HuH-7.5 (cell line): ENCODE measurements at regions not wholly inside any gene's neighbourhood (a gene's known extent, or its start where the extent isn't known, plus 50 kb on each side); places are given as distances from the start of the nearest gene placed in this dataset.
A peak's percentile ranks its signal among the peaks of the same experiment; 100 is the strongest.

ENCODE experiments used
- DNase-seq: peaks from one replicate; pipeline ENCODE4 v3.0.0; 2011; ENCODE audit warnings: low spot score

DNA sequence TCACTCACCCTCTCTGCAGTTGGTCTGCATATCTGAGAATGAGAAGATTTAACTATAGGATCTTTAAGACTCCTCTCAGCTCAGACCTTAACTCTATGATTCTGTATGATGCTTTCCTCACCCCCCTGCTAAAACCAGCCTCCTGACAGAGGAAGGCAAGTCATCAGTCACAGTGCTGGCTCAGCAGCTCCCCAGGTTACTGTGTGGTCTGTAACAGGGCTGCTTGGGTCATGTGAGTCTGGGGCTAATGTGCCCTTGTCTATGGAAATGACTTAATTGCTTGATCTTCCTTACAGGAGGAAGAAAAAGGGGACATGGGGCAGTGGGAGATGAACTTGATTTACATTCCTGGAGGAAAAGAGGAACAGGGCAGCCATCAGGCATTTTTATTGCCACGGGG, 625.6 kb downstream of the PTPRU start:
- DNase-seq = no peak

DNA sequence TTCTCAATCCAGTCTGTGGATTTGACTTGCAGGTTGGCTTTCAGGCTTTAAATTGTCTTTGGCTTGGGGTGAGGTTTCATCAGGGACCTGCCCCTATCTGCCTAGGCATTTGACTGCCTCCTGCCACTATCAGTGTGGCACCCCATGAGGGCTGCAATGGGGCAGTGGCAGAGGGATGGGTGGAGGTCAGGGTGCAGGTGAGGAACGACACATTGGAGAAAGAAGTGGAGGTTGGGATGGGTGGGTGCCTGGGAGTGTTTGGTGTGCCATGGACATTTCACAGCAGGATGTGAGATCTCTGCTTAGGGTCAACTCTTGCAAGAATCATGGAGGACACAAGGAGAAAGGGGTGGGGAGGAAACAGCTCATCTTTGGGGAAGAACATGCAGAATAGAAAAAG, 625.1 kb downstream of the PTPRU start:
- DNase-seq = no peak

DNA sequence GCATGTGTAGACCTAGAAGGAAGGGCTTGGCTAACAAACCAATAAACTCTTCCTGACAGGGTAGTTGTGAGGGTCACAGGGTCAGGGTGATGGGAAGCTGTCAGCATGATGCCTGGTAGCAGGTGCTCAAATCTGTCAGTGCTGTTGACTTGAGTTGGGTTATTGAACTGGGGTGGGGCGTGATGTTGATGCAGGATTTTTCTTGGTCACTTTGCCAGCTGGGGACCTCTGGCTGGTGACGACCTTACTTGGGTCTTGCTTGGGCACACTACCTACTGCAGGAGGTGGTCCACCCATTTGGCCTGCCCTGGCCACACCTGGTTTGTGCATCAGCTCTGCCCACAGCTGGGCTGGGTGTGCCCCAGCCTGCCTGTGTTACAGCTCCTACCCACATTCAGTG, 624.4 kb downstream of the PTPRU start:
- no peak for DNase-seq

DNA sequence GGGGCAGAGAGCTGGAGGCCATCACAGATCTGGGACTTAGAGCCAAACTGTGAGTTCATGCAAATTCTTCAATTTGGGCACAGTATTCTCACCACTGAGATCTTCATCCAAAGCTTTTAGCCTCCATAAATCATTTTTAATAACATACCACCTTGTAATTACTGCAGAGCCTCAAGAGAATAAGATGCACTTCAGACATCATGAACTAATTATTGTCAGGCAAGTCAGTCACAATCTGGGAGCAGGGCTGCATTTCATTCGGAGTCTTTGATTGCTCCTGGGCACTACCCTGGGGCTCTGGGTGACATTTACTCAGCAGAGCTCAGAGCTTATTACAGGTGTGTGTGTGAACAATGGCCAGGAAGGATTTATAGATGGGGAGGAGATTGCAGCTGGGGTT, 623.7 kb downstream of the PTPRU start:
- DNase-seq = no peak

DNA sequence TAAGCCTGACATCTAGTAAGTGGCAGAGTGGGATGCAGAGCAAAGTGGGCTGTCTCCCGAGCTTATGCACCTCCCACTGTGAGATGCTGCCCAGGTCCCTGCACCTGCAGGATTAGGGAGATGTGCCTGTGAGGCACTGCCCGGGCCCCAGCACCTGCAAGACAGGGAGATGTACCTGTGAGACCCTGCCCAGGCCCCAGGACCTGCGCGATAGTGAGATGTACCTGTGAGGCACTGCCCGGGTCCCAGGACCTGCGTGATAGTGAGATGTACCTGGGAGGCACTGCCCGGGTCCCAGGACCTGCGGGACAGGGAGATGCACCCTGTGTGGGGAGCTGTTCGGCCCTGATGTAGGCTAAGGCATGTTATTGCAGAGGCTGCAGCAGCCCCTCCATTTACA, 622.8 kb downstream of the PTPRU start:
- no peak for DNase-seq

DNA sequence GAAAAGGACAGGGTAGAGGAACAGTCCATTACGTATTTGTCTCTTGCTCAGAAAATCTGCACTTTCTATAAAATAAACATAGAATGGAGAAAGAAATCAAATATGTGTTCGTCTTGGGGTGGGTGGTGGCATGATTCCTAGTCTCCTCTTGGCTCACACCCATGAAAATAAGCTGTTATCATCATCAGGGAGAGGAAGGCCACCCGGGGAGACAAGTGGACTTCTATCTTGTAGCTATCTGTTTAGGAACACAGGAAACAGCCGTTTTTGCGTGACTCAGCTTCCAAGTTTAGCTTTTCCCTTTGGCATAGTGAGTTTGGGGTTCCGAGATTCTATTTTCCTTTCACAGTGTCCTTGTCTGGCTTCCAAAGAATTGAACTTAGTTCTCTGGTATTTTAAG, 622.3 kb downstream of the PTPRU start:
- no peak for DNase-seq

DNA sequence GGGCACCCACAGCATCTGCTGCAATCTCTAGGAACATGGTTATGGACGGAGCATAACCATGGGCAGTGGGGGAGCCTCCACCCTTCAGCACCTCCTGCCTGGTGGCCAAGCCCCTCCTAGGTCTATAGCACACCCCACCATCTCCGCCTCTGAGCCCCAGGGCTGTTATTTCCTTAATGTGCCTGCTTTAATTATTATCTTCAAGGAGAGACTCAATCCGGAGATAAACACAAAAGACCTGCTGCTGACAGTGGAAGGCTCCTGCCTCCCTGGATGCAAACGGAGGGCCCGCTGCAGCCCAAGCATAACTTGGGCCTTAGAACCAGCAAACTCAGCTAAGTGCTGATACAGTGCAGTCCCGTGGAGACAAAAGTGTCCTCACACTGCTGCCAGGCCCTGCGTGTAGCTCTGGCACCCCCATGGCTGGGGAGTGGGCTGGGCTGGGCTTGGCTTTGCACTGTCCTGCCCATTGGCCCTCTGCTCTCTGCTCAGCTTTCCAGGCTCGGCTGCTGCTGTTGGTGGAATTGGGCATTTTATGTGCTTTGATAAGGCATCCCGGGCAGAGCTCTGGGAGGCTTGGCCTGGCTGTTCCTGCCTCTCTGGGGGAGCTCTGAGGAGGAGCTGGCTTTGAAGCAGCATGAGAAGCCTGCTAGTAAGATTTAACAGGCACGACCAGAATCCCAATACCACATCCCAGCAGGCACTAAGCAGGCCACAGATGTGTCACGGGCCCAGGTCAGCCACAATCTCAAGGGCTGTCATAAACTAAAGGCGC, 620.2 kb downstream of the PTPRU start:
- no peak for DNase-seq

DNA sequence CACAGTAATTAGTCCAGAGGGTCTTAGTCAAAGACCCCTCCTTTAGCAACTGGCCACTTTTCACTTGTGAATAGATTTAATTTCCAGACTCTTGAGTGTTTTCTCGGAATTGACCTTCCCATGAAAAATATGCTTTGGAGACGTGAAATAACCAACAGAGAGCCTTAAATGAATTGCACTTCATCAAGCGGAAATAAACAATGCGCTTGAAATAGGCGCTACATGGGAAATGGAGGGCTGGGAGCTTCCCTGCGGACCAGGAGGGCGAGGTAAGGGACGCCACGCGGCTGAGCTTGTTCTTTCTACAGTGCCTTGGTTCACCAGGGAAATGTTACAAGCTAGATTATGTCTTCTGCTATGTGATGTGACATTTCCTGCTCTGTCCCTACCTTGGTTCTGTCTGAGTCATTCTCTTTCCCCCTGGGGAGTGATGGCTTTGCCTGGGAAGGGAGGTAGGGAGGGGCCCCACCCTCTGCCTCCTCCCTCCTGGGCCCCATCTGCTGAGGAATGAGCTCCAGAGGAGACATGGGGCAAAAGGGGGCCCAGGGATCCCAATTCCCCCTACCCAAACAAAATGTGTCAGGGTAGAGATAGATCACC, 619.3 kb downstream of the PTPRU start:
- no peak for DNase-seq

DNA sequence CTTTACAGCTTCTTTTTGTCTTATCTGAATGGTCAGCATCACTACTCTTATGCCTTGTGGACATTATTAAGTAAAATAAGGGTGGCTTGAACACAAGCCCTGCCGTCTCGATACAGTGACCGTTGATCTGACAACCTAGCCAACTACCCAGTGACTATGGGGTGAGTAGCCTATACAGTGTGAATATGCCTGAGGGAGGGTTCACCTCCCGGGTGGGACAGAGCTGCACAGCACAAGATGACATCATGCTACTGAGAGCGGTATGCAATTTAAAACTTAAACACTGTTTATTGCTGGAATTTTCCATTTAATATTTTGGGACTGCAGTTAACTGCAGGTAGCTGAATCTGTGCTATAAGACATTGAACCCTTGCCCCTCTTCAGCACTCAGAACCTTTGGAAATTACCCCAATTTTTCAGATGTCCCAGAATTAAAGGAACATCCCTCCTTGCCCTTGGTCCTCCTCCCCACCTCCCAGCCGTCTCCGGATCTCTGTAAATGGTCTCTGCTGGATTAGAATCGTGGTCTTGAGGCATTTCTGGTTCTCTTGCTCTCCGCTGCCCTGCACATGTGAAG, 618.5 kb downstream of the PTPRU start:
- DNase-seq = no peak

DNA sequence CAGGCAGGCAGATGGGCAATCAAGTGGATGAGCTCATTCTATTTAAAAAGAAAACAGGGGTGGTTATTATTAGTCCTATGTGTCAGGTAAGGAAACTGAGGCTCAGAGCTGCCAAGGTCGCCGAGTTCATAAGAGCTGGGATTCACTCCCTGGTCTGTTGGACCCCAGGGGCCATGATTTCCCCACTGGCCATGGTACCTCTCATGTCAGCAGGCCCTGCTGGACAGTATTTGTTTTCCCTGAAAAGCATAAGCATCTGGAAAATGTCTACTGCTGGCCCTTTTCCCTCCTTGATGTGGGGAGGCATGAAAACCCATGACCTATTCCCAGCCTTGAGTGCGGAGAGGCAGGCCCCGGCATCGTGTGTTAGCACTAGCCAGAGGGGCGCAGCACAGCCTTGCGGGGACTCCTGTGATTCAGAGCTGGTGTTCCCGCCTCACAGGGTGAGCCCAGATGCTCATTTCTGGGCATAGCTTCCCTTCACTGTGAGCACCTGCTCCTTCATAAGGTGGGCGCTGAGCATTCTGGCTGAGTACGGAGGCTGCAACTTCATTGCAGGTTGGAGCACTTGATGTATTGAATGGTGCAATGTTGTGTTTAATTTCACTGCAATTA, 617.5 kb downstream of the PTPRU start:
- DNase-seq = no peak

DNA sequence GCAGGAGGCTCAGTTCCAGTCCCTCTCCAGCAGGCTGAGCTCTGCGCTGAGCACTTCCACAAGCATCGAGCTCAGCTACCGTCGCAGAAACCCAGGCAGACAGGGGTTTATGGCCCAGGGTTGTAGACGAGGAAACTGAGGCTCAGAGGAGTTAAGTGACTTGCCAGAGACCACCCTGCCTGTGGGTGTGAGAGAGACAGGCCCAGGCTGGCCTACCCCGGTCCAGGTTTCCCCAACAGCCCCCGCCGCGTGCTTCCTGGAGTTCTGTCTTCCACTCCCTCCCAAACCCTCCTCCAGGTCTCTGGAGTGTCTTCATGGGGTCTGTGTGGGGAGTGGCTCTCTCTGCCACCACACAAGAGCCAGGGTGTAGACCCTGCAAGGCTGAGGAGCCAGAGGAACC, 615.9 kb downstream of the PTPRU start:
- no peak for DNase-seq

DNA sequence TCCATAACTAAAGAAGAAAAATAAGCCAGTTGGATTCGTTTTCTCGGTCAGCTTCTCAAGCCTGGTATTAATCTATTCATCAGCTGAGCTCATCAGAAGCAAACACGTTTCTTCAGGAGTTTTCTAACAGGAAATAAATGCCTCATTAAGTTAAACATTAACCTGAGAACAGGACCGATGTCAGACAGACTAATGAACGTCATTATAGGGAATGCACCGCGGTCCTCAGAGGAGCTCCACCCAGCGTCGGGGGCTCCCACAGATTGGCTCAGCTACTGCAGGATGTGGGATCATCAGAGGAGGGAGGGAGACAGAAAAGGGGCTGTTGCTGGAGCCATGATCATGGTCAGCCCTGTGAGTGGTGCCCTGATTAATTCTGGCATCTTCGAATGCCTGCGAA, 615.4 kb downstream of the PTPRU start:
- DNase-seq = no peak

DNA sequence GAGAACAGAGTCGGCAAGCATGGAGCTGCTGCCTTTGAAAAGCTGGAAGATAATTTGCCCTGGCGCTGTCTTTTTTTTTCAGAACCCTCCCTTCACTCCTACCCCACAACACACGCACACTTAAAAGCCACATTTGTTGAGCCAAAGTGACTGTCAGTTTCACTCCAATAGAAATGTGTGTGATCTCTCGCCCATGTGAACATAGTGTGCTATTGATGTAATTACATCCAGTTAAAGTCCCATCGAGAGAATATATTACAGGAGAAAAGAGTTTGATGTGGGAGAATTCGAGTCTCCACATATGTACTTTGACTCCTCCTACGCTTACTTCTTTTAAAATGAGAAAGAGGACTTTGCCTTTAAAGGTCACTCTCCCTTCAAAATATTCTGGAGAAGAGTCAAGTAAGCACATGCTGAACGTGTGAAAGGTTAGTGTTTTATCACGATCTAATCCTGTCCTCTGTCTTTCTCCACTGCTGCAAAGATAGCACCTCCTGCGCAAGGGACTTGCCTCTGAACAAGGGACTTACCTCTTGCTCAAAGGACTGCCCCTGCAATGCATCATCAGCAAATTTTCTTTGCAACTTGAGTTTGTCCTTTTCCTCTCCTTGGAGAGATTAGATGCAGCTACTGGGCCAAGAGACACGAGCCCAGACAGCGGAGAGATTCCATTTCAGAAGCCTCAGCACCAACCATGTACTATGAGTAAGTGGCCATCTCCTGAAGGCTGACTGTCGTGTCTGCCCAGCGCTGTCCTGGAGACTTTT, 613.9 kb downstream of the PTPRU start:
- DNase-seq = no peak

DNA sequence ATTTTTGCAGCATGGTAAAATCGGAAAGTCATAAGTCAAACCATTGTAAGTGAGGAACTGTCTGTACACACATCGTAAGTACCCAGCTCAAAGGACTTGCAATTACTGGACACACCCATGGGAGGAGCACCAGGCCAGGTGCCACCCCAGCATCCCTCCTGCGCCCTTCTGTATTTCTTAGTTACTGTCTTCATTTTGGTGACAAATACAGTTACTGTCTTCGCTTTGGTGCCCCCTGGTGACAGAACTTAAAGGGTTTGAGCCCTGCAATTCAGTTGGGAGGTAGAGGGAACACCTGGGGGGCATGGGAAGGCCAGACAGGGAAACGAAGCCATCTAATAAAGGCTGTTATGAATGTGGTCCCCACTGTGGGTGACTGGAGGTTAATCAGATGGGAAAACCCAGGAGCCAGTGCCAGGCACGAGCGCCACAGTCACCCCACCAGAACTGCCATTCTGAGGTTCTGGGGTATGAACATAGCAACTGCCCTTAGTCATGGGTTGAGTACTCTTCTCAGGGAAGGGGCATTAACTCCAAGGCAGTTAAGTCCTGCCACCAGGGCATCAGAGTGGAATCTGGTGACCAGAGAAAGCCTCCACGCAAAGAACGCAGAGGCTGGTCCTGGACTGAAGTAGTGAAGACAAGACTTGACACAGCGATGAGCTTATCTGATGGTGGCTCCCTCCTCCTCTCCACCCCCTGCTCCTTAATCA, 612.9 kb downstream of the PTPRU start:
- DNase-seq = peak; percentile 15

DNA sequence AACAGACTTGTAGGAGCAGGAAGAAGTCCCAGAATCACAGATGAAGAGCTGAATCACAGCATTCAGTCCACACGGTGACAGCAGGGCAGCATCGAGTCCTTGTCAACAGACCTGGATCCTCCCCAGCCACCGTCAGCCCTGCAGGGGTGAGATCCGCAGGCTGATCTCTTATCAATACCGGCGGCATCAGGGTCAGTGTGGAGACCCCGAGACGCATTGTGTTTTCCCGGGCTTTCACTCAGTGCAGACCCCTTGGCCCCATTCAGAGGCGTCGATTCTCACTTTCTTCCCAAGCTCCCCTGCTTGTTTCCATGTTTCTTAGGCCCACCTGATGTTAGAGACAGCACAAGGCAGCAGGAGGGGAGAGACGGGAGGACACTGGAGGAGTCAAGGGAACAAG, 609.6 kb downstream of the PTPRU start:
- DNase-seq = no peak

DNA sequence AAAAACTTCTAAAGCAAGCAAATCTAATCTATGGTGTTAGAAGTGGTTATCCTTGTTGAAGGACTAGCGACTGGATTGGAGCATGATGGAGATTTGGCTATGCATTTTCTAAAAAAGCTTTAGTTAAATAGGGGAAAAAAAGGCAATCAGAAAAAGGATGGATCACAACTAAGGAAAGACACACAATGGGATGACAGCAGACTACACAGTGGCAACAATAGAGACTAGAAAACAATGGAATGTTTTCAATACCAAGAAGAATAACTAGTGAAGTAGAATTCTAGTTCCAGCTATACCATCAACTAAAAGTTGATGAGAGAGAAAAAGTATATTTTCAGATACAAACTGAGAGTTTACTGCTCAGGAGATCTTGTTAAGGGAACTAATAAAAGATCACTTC, 605.8 kb downstream of the PTPRU start:
- DNase-seq = no peak

DNA sequence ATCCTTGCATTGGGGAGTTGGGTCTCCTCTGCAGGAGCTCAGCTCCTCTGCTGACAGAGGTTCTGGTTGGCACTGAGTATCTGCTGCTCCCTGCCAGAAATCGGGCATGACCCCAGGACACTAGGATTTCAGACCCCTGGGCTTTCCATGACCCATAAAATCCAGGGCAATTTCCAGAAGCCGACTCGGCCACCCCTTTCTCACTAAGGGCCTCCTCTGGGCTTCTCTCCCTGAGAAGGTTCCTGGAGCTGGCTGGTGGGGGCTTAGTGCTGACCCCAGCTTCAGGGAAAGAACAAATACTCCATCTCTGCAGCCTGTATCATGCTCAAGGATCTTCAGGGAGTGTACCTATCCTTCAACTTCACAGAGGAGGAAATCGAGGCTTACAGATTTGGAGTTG, 603.4 kb downstream of the PTPRU start:
- no peak for DNase-seq

DNA sequence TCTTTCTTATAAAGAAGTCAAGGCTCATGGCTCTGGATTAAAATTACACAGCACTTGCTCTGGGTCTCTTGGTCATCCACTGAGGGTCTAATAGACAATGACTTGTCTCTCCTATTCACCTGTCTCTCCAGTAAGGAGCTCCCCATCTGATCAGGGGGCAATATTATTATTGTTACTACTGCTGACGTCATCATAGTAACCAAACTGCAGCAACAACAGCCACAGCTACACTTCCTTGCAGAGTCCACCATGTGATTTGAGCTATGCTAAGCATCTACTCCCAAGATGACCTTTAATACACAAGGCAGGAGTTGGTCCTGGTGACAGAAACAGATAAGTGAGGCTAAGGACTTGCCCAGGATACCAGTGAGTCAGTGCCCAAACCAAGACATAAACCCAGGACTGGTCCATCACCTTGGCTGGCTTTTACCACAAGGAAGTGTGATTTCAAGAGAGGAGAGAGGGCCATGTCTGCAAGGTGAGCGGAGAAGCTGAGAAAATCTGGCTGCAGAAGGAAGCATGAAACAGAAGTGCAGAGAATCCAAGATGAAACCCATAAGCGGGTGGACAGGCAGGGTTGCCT, 602.5 kb downstream of the PTPRU start:
- no peak for DNase-seq

DNA sequence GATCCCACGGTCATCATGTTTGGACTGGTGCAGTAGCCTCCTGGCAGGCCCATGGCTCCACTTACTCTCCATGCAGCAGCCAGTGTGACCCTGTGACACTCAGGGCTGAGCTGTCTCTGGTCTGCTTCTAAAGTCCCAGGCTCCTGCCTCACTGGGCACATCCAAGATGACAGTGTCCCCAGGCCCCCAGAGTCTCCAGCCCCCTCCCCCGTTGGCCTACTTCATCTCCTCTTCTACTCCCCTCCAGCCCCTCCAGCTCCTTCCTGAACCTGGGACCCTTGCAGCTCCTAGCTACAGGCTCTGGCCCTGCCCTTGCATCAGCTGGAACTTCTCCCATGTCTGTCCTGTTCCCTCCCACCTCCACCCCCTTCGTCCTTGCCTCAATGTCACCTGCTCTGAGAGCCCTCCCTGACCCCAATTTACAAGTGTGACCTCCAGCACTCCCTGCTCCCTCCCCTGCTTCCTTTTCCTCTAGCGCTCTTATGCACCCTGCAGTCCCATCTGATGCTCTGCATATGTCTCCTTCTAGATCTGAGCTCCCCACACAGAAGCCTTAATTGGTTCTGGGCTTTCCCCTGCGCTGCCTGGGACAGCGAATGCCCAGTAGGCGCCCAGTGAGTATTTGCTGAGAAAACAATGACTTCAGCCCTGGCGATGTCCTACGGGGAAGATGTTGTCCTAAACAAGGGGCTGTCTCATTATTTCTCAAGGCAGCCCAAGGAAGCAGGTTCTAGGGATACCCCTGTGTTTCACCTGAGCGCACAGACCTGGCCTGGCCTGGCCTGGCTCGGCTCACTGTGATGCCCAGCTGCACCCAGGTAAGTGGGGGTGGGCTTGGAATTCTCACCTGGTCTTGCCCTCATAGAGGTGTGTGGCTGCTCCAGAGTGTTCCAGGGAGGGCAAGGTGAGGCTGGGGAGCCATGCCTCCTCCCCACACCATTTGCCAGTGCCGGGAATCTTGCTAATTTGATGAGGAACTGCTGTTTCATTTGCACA, 600.6 kb downstream of the PTPRU start:
- DNase-seq = no peak

DNA sequence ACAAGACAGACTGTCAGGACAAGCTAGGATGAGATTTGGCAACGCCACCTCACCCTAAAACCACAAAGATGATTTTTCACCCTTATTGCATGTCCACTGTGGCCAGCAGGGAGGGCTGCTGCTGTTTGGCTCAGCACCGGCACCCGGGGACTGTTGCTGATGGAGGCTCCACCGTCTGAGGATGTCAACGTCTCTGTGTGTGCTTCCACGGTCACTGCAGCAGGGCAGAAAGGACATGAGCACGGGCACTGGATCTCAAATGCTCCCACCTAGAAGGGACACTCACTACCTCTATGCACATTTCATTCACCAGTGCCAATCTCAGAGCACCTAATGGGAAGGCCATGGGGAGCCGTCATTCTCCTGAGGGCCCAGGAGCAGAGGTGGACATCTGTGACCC, 599.6 kb downstream of the PTPRU start:
- DNase-seq = no peak
